PC-9 (cell line): ENCODE measurements at regions not wholly inside any gene's neighbourhood (a gene's known extent, or its start where the extent isn't known, plus 50 kb on each side); places are given as distances from the start of the nearest gene placed in this dataset.
"Not testable (repeated sequence)": the region's sequence is repeated elsewhere in the genome, so short reads cannot be mapped to it uniquely, and the experiment has no call there.

Source experiments
- BruUV-seq: library from RNA; stranded (reverse); fragments of 400-500 nt; replicated peaks from 2 replicates; lab custom pipeline; 2021; lab: Mats Ljungman, UMichigan
- CTCF ChIA-PET: fragments of 300-600 bp; sonication (Branson Sonifier 250); formaldehyde crosslinking; loops from one replicate; lab custom pipeline; 2022; ENCODE audit warnings: antibody characterized with exemption; lab: Charles Lee
- POLR2A ChIA-PET: fragments of 300-600 bp; sonication (Branson Sonifier 250); formaldehyde crosslinking; loops from one replicate; lab custom pipeline; 2022; ENCODE audit warnings: antibody characterized with exemption; ENCODE audit not compliant: unreplicated experiment; lab: Charles Lee
- DNase-seq, 2 experiments: peaks; one replicate each; pipeline versions ENCODE4 v3.0.0 to v3.0.0-alpha.2; 2015 to 2022; ENCODE audit warnings: mixed read lengths in 1 of 2
- H2AFZ ChIP-seq: fragments of 200-600 bp; sonication (generic); 2 replicates; pipeline ENCODE4 v1.8.1; 2017; ENCODE audit warnings: antibody characterized with exemption
- H3F3A ChIP-seq: fragments of 200-600 bp; sonication (generic); 2 replicates; pipeline ENCODE4 v1.8.1; 2017; ENCODE audit warnings: antibody characterized with exemption, mild to moderate bottlenecking, low read depth; ENCODE audit not compliant: insufficient read depth
- H3K27ac ChIP-seq: fragments of 200-600 bp; sonication (generic); 2 replicates; pipeline ENCODE4 v1.6.1; 2016; ENCODE audit warnings: mixed run types
- H3K27me3 ChIP-seq: fragments of 200-600 bp; sonication (generic); 2 replicates; pipeline ENCODE4 v1.6.1; 2016; ENCODE audit warnings: low read depth, mixed run types; ENCODE audit not compliant: insufficient read depth
- H3K36me3 ChIP-seq: fragments of 200-600 bp; sonication (generic); 2 replicates; pipeline ENCODE4 v1.6.1; 2016; ENCODE audit warnings: low read depth, mixed run types
- H3K4me1 ChIP-seq: fragments of 200-600 bp; sonication (generic); replicated peaks from 2 replicates; pipeline ENCODE4 v1.6.1; 2016; ENCODE audit warnings: mixed run types; ENCODE audit not compliant: insufficient read depth
- H3K4me2 ChIP-seq: fragments of 200-600 bp; sonication (generic); 2 replicates; pipeline ENCODE4 v1.6.1; 2017; ENCODE audit warnings: mixed run types
- H3K4me3 ChIP-seq: fragments of 200-600 bp; sonication (generic); 2 replicates; pipeline ENCODE4 v1.6.1; 2016; ENCODE audit warnings: mixed run types
- H3K79me2 ChIP-seq: fragments of 200-600 bp; sonication (generic); 2 replicates; pipeline ENCODE4 v1.6.1; 2017; ENCODE audit warnings: low read depth, mixed run types
- H3K9me2 ChIP-seq: fragments of 200-600 bp; sonication (generic); 2 replicates; pipeline ENCODE4 v1.8.1; 2017; ENCODE audit warnings: mild to moderate bottlenecking; ENCODE audit not compliant: insufficient read depth
- H3K9me3 ChIP-seq: fragments of 200-600 bp; sonication (generic); 2 replicates; pipeline ENCODE4 v1.8.1; 2016; ENCODE audit warnings: low read depth; ENCODE audit not compliant: insufficient read depth
- H4K20me1 ChIP-seq: fragments of 200-600 bp; sonication (generic); 2 replicates; pipeline ENCODE4 v1.8.1; 2017; ENCODE audit not compliant: insufficient read depth
- CTCF ChIP-seq: fragments of 200-600 bp; sonication (generic); conservative IDR thresholded peaks from 2 replicates; pipeline ENCODE4 v1.6.1; 2017; ENCODE audit warnings: mixed run types, antibody characterized with exemption, mild to moderate bottlenecking, moderate library complexity
- EZH2 ChIP-seq: fragments of 200-600 bp; sonication (generic); IDR thresholded peaks from 2 replicates; pipeline ENCODE4 v1.8.0; 2017; ENCODE audit warnings: antibody characterized with exemption, low read depth
- intact Hi-C: fragments of 100-400 bp; cut with micrococcal nuclease; formaldehyde crosslinking; loops from one replicate; pipeline ENCODE4 v1.10.0; 2022; ENCODE audit not compliant: unreplicated experiment

GRCh38 chr20:30164389-30164788, 1093.1 kb upstream of the DEFB115 start:
- POLR2A ChIA-PET, H2AFZ ChIP-seq, H3K4me3 ChIP-seq, H4K20me1 ChIP-seq, CTCF ChIA-PET, H3F3A ChIP-seq, BruUV-seq, DNase-seq, H3K9me3 ChIP-seq, H3K79me2 ChIP-seq, H3K36me3 ChIP-seq, H3K4me1 ChIP-seq, H3K4me2 ChIP-seq, H3K9me2 ChIP-seq, intact Hi-C loops, H3K27ac ChIP-seq, H3K27me3 ChIP-seq: not testable (repeated sequence)

- Histone ChIP-seq H3K4me1 (no peaks in the 10 kb centered on the region), H3K4me2 (no peak overlapping the region), H3K27me3 (no peaks in the 10 kb centered on the region), H3K36me3 (no peaks in the 10 kb centered on the region), H4K20me1 (no peaks in the 10 kb centered on the region), H3K9me2 (no peaks in the 10 kb centered on the region; the same call in 1 of the 2 replicates), H3K27ac (no peak overlapping the region), H2AFZ (no peak overlapping the region), H3K4me3 (no peak overlapping the region), H3K79me2 (no peaks in the 10 kb centered on the region), H3K9me3 (no peaks in the 10 kb centered on the region), H3F3A (no peaks in the 10 kb centered on the region)
- DNase-seq = no peak
- BruUV-seq = no TSS peak
- no peak for TF ChIP-seq CTCF
- ChIA-PET POLR2A (no interaction called here), CTCF (no interaction called here)
- intact Hi-C loops = no loop called here
These were observed 1089.9 kb upstream of the DEFB115 start for GRCh38 chr20:30167540-30167939.

- Histone ChIP-seq H3K27ac (no peak overlapping the region), H3K9me3 (no peaks in the 10 kb centered on the region), H3K4me1 (no peaks in the 10 kb centered on the region), H3K79me2 (no peaks in the 10 kb centered on the region), H2AFZ (no peak overlapping the region), H3F3A (no peaks in the 10 kb centered on the region), H4K20me1 (no peaks in the 10 kb centered on the region), H3K36me3 (no peaks in the 10 kb centered on the region), H3K4me3 (no peak overlapping the region), H3K9me2 (no peaks in the 10 kb centered on the region; the same call in 1 of the 2 replicates), H3K27me3 (no peaks in the 10 kb centered on the region), H3K4me2 (no peak overlapping the region)
- DNase-seq = no peak
- no TSS peak for BruUV-seq
- ChIA-PET POLR2A (no interaction called here), CTCF (no interaction called here)
- intact Hi-C loops = no loop called here
- no peak for TF ChIP-seq EZH2
- no peak for TF ChIP-seq CTCF
These were observed 1089.3 kb upstream of the DEFB115 start for GRCh38 chr20:30168025-30168799.

- Histone ChIP-seq H3K4me2 (no peak overlapping the region), H3K27me3 (no peaks in the 10 kb centered on the region), H3F3A (no peaks in the 10 kb centered on the region), H3K4me3 (no peak overlapping the region), H4K20me1 (no peaks in the 10 kb centered on the region), H3K36me3 (no peaks in the 10 kb centered on the region), H2AFZ (no peak overlapping the region), H3K79me2 (no peaks in the 10 kb centered on the region), H3K27ac (no peak overlapping the region), H3K9me3 (no peaks in the 10 kb centered on the region), H3K9me2 (no peaks in the 10 kb centered on the region; the same call in 1 of the 2 replicates), H3K4me1 (no peaks in the 10 kb centered on the region)
- TF ChIP-seq CTCF = no peak
- BruUV-seq = no TSS peak
- ChIA-PET POLR2A (no interaction called here), CTCF (no interaction called here)
- intact Hi-C loops = no loop called here
- no peak for DNase-seq
These were observed 1088.7 kb upstream of the DEFB115 start for GRCh38 chr20:30168800-30169138.
